Vagina (tissue), 2 donors: ENCODE measurements at regions not wholly inside any gene's neighbourhood (a gene's known extent, or its start where the extent isn't known, plus 50 kb on each side); places are given as distances from the start of the nearest gene placed in this dataset.

Experiments
- POLR2AphosphoS5 ChIP-seq, 2 donors: sonication (generic); formaldehyde crosslinking; IDR thresholded peaks; one replicate each; pipeline ENCODE4 v1.9.0; 2017; ENCODE audit warnings: antibody characterized with exemption in 2 of 2, mild to moderate bottlenecking in 2 of 2, low read depth in 1 of 2; ENCODE audit not compliant: insufficient read depth in 1 of 2
- TF ChIP-seq, protein P1 (sequence below), 3 experiments: fragments of 450-650 bp in 2 of 3; fragments of 200-600 bp in 1 of 3; sonication (generic) in 1 of 3; IDR thresholded peaks; one replicate each; pipeline ENCODE4 v1.5.1; 2017 to 2019; ENCODE audit warnings: antibody characterized with exemption in 3 of 3, mild to moderate bottlenecking in 2 of 3, moderate library complexity in 2 of 3

DNA sequence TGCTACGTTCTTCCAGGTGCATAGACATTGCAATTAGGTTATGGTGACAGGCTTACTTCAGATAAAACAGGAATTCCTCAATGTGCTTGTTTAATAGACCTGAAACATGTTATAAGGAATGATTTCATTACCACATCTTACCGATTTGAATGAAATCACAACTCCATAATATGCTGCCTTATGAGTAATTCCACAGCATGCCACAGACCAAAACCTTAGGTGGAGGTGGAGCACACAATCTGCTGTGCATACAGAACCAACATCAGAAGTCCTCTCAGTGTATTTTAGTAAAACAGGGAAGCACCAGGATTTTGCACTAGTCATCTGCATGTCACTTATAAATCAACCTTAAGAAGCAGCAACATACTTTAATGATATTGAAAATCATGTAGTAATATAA lies 148.9 kb upstream of the TSHZ2 start:
- TF ChIP-seq, protein P1, sequence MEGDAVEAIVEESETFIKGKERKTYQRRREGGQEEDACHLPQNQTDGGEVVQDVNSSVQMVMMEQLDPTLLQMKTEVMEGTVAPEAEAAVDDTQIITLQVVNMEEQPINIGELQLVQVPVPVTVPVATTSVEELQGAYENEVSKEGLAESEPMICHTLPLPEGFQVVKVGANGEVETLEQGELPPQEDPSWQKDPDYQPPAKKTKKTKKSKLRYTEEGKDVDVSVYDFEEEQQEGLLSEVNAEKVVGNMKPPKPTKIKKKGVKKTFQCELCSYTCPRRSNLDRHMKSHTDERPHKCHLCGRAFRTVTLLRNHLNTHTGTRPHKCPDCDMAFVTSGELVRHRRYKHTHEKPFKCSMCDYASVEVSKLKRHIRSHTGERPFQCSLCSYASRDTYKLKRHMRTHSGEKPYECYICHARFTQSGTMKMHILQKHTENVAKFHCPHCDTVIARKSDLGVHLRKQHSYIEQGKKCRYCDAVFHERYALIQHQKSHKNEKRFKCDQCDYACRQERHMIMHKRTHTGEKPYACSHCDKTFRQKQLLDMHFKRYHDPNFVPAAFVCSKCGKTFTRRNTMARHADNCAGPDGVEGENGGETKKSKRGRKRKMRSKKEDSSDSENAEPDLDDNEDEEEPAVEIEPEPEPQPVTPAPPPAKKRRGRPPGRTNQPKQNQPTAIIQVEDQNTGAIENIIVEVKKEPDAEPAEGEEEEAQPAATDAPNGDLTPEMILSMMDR (IDR thresholded peaks at IDR 0.05): no peak
- TF ChIP-seq POLR2AphosphoS5 (IDR thresholded peaks at IDR 0.05; ENCODE audit: insufficient read depth in 1 of 2, low read depth in 1 of 2): no peak
